OCI-LY1 (cell line): ENCODE measurements at regions not wholly inside any gene's neighbourhood (a gene's known extent, or its start where the extent isn't known, plus 50 kb on each side); places are given as distances from the start of the nearest gene placed in this dataset.

Experiments used
- CTCF ChIP-seq: fragments of 200-600 bp; sonication (generic), shearing (Covaris generic); IDR thresholded peaks from 2 replicates; pipeline ENCODE4 v1.5.1; 2017; ENCODE audit warnings: mild to moderate bottlenecking, antibody characterized with exemption, low read length, moderate library complexity, mixed read lengths
- EZH2 ChIP-seq: fragments of 200-600 bp; sonication (generic), shearing (Covaris generic); IDR thresholded peaks from 2 replicates; pipeline ENCODE4 v1.8.0; 2017; ENCODE audit warnings: borderline replicate concordance, mixed run types, mild to moderate bottlenecking, antibody characterized with exemption, low read length, moderate library complexity, mixed read lengths

DNA sequence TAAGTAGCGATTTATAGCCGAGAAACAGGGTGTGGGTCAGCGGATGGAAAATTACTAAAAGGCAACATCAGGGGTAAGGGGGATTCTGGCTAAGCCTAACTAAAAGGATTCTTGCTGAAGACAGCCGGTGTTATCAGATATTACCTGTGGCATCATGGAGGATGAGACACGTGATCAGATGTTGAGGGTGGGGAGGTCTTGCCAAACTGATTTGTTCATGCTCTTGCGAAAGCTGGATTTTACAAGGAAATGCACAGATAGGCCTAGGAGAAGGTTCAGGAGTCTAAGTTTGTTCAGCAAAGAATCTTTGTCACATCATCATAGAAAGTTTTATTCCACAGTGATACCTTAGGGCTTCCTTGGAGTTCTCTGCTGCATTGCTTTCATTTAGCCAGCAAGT is 396.8 kb upstream of the TBL1XR1 start:
- TF ChIP-seq EZH2 (no peak), CTCF (no peak)
